ENCODE measurements at regions not wholly inside any gene's neighbourhood (a gene's known extent, or its start where the extent isn't known, plus 50 kb on each side); places are given as distances from the start of the nearest gene placed in this dataset.
A peak's percentile ranks its signal among the peaks of the same experiment; 100 is the strongest.

- no peak for TF ChIP-seq REST (IDR thresholded peaks at IDR 0.05; ENCODE audit: unreplicated experiment)
These were observed 86.3 kb upstream of the TAF11L2 start (continued) for GRCh38 chr5:17411436-17412402.

GRCh38 chr5:17412760-17413671 is 85.0 kb upstream of the TAF11L2 start:
- DNase-seq (ENCODE audit: low spot score), result no peak
- TF ChIP-seq STAT1 (IDR thresholded peaks at IDR 0.05; ENCODE audit: unreplicated experiment) (no peak), CTCF (conservative IDR thresholded peaks at IDR 0.05; ENCODE audit: low read depth in 2 of 2) (no peak), EZH2 (IDR thresholded peaks at IDR 0.05; ENCODE audit: low read depth, unreplicated experiment) (no peak), CREB1 (CRISPR knock-in tag; IDR thresholded peaks at IDR 0.05; ENCODE audit: low read depth) (no peak), ZNF114 (CRISPR knock-in tag; IDR thresholded peaks at IDR 0.05) (no peak), NANOG (IDR thresholded peaks at IDR 0.05; ENCODE audit: borderline replicate concordance) (no peak), ZNF462 (CRISPR knock-in tag; IDR thresholded peaks at IDR 0.05) (no peak)

More at GRCh38 chr5:17412760-17413671, 85.0 kb upstream of the TAF11L2 start:
- Mint-ChIP-seq H3K4me1 (peaks cover 31% of the 10 kb centered on the region), H3K9me3 (peaks cover 11% of the 10 kb centered on the region; the same call in 1 of the 3 replicates), H3K4me3 (no peak overlapping the region), H3K36me3 (ENCODE audit: low read depth) (no peaks in the 10 kb centered on the region), H3K27ac (no peak overlapping the region), H3K27me3 (ENCODE audit: insufficient read depth, low read depth, poor library complexity) (peaks cover 3% of the 10 kb centered on the region)
- Histone ChIP-seq H3K4me2 (no peak overlapping the region), H4K20me1 (replicated peaks; ENCODE audit: insufficient read depth) (no peaks in the 10 kb centered on the region), H3K9me2 (ENCODE audit: insufficient read depth) (no peaks in the 10 kb centered on the region), H2AFZ (peak overlapping the region; percentile 69), H3K4me3 (no peak overlapping the region), H3K27me3 (ENCODE audit: insufficient read depth) (no peaks in the 10 kb centered on the region), H3K27ac (ENCODE audit: low read depth) (no peak overlapping the region), H3K4me1 (ENCODE audit: insufficient read depth) (peaks cover 21% of the 10 kb centered on the region; the same call in 1 of the 2 replicates), H3K79me2 (replicated peaks; ENCODE audit: insufficient read depth) (no peaks in the 10 kb centered on the region), H3F3A (replicated peaks; ENCODE audit: low read depth) (0 out of 2 replicates have a peak, but pooled peaks cover 3% of the 10 kb centered on the region), H3K36me3 (ENCODE audit: insufficient read depth) (no peaks in the 10 kb centered on the region)
- peak; percentile 31; the same call in 2 of the 3 replicates for ATAC-seq

All from GM23338 (cell line).